ENCODE measurements at regions not wholly inside any gene's neighbourhood (a gene's known extent, or its start where the extent isn't known, plus 50 kb on each side); places are given as distances from the start of the nearest gene placed in this dataset.
"Not testable (repeated sequence)": the region's sequence is repeated elsewhere in the genome, so short reads cannot be mapped to it uniquely, and the experiment has no call there.

- not testable (repeated sequence) for TF ChIP-seq CTCF (conservative IDR thresholded peaks at IDR 0.05); ZFX (IDR thresholded peaks at IDR 0.05)
These were observed 119.4 kb upstream of the UGP2 start for GRCh38 chr2:63722284-63722683.

Measured in C4-2B (cell line).